ENCODE measurements at regions not wholly inside any gene's neighbourhood (a gene's known extent, or its start where the extent isn't known, plus 50 kb on each side); places are given as distances from the start of the nearest gene placed in this dataset.

DNA sequence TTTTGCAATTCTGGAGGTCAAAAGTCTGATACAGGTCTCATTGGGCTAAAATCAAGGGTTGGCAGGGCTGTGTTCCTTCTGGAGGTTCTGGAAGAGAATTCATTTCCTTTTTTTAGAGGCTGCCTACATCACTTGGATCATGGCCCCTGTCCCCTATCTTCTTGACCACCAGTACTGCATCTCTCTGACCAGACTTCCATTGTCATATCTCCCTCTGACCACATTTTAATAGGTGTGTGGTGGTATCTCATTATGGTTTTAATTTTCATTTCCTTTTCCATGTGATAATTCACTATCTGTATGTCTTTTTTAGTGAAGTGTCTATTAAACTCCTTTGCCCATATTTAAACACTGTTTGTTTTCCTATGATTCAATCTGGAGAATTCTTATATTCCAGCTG, 215.2 kb upstream of the OTX2 start:
- Histone ChIP-seq H3K79me2 (ENCODE audit: control insufficient read depth, insufficient read depth, low read length) (no peaks in the 10 kb centered on the region), H3K27ac (ENCODE audit: insufficient read depth, low read depth, low read length) (no peak overlapping the region), H2AFZ (ENCODE audit: low read depth, low read length) (no peak overlapping the region), H4K20me1 (replicated peaks; ENCODE audit: control insufficient read depth, extremely low read depth, insufficient read depth, low read length) (no peaks in the 10 kb centered on the region), H3K9ac (replicated peaks; ENCODE audit: extremely low read depth, insufficient read depth, low read length) (no peak overlapping the region), H3K9me1 (replicated peaks; ENCODE audit: control insufficient read depth, extremely low read depth, insufficient read depth, low read length) (no peaks in the 10 kb centered on the region), H3K4me1 (ENCODE audit: control insufficient read depth, extremely low read depth, insufficient read depth, low read length) (no peaks in the 10 kb centered on the region), H3K27me3 (ENCODE audit: control insufficient read depth in 2 of 2, insufficient read depth in 2 of 2, low read length in 2 of 2) (no peaks in the 10 kb centered on the region), H3K4me2 (ENCODE audit: insufficient read depth, low read length) (no peak overlapping the region), H3K36me3 (ENCODE audit: control insufficient read depth in 2 of 2, extremely low read depth in 1 of 2, insufficient read depth in 2 of 2, low read length in 2 of 2) (no peaks in the 10 kb centered on the region), H3K4me3 (replicated peaks in 1 of 3; ENCODE audit: insufficient read depth in 1 of 3, low read depth in 1 of 3, low read length in 3 of 3) (no peak overlapping the region), H3K9me3 (replicated peaks; ENCODE audit: control insufficient read depth, insufficient read depth, low read length) (no peaks in the 10 kb centered on the region)
- BruUV-seq (replicated peaks): no TSS peak
- FAIRE-seq: no peak
- ChIA-PET POLR2A (no interaction called here), CTCF (no interaction called here)
- intact Hi-C loops (cut with micrococcal nuclease): no loop called here
- dilution Hi-C loops (cut with MboI; ENCODE audit: extremely low pct_ligation_motif_present, low sequenced_read_pairs): no loop called here
- TF ChIP-seq FOS (IDR thresholded peaks at IDR 0.05; ENCODE audit: borderline replicate concordance, insufficient read depth, low read length) (no peak), POLR2AphosphoS5 (IDR thresholded peaks at IDR 0.05; ENCODE audit: insufficient read depth, low read depth, low read length) (no peak), POLR2A (IDR thresholded peaks at IDR 0.05; ENCODE audit: low read depth, low read length) (no peak), MYC (IDR thresholded peaks at IDR 0.05; ENCODE audit: low read depth, low read length) (no peak), JUN (IDR thresholded peaks at IDR 0.05; ENCODE audit: borderline replicate concordance, insufficient read depth, insufficient read length, low read depth) (no peak), GATA2 (IDR thresholded peaks at IDR 0.05; ENCODE audit: insufficient read depth, insufficient read length, low read depth, low read length) (no peak), EZH2 (IDR thresholded peaks at IDR 0.05; ENCODE audit: borderline replicate concordance, low read depth, low read length, severe bottlenecking) (no peak)
- TF ChIP-seq, protein P1, sequence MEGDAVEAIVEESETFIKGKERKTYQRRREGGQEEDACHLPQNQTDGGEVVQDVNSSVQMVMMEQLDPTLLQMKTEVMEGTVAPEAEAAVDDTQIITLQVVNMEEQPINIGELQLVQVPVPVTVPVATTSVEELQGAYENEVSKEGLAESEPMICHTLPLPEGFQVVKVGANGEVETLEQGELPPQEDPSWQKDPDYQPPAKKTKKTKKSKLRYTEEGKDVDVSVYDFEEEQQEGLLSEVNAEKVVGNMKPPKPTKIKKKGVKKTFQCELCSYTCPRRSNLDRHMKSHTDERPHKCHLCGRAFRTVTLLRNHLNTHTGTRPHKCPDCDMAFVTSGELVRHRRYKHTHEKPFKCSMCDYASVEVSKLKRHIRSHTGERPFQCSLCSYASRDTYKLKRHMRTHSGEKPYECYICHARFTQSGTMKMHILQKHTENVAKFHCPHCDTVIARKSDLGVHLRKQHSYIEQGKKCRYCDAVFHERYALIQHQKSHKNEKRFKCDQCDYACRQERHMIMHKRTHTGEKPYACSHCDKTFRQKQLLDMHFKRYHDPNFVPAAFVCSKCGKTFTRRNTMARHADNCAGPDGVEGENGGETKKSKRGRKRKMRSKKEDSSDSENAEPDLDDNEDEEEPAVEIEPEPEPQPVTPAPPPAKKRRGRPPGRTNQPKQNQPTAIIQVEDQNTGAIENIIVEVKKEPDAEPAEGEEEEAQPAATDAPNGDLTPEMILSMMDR (IDR thresholded peaks at IDR 0.05; ENCODE audit: extremely low read depth in 1 of 2, insufficient read depth in 1 of 2, low read depth in 1 of 2, low read length in 2 of 2): no peak
- TF ChIP-seq, protein P2, sequence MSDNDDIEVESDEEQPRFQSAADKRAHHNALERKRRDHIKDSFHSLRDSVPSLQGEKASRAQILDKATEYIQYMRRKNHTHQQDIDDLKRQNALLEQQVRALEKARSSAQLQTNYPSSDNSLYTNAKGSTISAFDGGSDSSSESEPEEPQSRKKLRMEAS (IDR thresholded peaks at IDR 0.05; ENCODE audit: insufficient read depth, insufficient read length): no peak
- DNase-seq (ENCODE audit: low read depth, low spot score): no peak
